Endometrium (tissue), 2 donors: ENCODE measurements at regions not wholly inside any gene's neighbourhood (a gene's known extent, or its start where the extent isn't known, plus 50 kb on each side); places are given as distances from the start of the nearest gene placed in this dataset.
"Not testable (repeated sequence)": the region's sequence is repeated elsewhere in the genome, so short reads cannot be mapped to it uniquely, and the experiment has no call there.

Experiments used
- FAIRE-seq: peaks from 2 replicates; lab custom pipeline; 2012; peaks lifted over from hg19 to GRCh38; lab: Jason Lieb, UNC
- donor health status: control.
- donor health status: control.

DNA sequence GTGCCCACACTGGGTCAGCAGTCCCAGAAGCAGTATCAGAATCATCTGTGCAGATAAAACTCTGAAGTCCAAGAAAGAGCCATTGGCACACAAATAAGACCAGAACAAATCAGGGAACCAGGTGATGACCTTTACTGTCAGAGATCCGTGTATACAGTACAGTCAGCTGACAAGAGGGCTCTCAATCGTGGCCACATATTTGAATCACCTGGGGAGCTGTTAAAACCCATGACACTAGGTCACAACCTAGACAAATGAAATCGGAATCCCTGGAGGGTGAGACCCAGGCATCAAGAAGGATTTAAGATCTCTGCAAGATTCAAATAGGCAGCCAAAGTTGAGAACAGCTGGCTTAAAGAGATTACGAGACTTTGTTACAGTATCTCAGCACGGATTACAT lies 807.1 kb downstream of the RNF144A start:
- FAIRE-seq = no peak

DNA sequence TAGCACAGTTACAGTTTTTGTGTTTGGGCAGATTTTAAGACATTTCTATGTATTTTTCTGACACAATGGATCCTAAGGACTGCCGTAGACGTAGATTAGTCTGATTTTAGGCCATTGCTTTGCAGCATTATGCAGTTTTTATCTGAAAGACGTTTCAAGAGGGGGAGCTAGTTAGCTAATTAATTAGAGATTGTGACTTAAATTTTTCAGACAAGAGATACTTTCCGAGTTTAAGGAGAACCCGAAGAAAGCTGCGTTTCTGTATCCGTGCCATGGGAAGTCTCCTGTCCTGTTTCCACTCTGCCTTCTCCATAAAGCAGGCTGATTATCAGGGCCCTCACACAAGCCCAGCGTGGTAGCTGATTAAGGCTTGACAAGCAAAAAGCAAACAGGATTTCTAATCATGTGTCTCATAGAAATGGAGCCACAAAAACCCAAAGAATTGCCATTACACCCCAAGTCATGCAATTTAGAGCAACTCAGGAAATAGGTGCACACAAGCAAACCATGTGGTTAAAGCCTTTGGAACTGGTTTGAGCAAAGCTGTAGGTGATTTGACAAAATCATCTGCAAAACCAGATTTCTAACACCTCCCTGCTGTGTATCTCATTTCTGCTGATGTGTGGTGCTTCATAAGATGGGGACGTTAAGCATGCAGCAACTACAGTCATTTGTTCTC lies 808.1 kb downstream of the RNF144A start:
- no peak for FAIRE-seq

DNA sequence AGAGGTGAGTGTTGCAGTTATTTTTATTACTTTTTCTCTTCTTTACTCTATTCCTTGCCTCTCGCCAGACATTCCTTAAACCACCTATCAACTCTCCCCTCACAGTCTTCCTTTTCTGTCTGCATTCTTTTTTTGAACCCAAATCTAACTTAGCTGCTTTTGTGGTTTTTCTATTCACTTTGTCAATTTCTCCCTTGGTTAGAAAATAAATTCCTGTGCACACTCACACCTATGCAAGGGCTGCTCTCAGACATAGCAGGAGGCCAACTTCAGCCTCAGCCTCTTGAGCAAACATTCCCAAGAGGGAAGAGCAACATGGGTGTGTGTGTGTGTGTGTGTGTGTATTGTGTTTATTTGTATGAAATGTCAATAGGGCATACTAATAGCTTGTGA lies 808.6 kb downstream of the RNF144A start:
- FAIRE-seq = no peak

DNA sequence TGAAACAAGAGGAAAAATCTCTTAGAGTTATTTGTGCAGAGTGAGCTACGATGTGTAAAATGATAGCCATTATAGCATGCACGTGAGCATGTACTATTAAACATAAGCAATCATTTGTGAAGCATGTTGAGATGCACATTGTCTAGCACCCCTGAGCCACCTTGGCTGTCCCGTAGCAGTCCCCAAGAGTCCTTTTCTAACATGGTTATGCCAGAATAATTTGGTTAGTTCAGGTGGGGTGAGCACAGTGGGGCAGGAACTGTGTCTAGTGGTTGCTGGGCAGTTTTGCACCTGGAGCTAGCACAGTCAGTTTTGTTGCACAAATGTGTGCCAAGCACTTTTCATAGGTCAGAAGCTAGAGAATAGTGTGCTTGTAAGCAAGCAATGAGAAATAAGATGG lies 809.8 kb downstream of the RNF144A start:
- no peak for FAIRE-seq

DNA sequence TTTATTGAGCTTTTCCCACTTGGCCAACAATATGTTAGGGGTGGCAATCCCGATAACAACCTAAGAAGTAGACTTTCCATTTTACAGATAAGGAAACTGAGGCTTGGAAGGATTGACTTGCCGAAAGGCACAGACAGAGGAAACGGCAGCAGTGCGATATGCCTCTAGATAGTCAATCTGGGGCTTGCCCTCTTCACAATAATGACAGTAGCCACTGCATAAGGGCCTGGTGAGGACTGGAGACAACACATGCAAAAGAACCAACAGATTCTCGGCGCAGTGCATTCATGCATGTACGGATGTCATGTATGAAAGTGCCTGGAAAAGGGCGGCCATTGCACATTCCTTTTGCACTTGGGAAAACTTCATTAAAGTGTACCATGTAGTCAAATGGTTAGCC lies 811.2 kb downstream of the RNF144A start:
- FAIRE-seq = no peak

DNA sequence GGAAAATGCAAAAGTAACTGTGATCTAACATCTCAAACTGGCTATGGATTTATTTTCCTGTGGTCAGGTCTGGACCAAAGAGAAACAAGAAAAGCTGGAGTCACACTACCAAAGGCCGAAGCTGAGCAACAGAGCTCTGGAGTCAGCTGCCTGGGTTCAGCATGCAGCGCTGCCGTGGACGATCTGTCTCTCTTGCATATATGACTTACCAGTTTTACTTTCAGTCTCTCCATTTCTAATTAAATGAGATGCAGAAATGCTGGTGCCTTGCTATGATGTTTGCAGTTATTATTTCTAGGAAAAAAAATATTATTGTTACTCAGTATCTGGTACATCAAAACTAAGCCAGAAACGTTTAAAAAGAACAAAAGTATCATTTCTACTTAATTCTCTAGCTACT lies 813.2 kb downstream of the RNF144A start:
- no peak for FAIRE-seq

DNA sequence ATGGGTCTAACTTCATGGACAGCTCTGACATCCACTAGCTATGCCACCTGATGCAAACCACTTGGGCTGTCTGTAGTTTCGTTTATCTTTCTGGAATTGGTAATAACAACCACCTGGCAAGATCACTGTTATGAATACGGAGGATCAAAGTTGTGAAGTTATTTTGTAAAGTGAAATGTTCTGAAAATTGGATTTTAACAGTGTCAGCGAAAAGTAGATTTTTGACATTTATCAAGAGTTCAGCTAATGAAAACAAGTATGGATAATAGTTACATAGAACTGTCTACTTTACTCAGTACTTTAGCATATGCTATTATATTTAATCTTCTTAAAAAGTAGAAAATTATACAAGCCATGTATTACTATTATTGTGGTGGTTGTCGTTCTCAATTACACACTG lies 813.8 kb downstream of the RNF144A start:
- no peak for FAIRE-seq

DNA sequence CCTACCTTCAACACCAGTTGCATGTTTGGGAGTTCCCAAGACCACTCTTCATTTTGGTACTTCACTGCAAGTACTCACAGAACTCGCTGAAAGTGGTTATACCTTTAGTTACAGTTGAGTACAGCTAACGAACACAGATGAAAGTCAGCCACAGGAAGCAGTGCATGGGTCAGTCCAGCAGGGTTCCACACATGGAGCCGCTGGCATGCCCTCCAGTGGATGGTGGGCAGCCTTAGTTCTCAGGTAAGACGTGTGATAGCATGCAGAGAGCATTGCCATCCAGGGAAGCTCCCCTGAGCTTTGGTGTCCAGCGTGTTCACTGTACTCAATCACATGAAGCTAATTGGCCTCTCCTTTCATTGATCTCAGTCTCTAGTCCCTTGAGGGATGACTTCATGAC lies 815.3 kb downstream of the RNF144A start:
- FAIRE-seq = no peak

DNA sequence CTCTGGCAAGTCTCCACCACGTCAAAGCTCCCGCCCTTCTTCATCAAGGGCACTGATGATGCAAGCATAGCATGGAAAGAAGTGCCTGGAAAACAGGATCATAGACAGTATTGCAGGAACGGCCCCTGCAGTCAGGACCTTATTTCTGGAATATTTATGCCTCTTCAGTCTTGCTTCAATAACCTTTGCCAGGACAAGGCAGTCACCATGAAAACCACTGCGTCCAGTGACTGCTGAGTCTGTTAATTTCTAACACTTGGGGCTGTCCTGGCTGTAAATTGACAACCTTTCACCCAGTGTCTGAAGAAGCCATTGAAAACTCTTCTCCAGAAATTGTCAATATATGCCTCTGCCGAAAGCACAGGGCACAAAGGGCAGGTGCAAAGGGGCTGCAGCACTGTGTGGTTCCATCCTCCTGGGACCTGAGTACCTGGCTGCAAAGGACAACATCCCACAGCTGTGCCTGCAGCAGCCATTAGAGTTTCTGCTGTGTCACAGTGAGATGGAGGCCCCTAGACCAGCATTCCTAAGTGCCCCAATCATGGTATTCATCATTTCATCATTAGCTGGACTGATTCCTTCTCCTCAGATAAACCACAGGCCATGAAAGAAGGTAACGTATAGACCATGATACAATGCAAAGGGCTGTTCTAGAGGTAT lies 819.6 kb downstream of the RNF144A start:
- no peak for FAIRE-seq

DNA sequence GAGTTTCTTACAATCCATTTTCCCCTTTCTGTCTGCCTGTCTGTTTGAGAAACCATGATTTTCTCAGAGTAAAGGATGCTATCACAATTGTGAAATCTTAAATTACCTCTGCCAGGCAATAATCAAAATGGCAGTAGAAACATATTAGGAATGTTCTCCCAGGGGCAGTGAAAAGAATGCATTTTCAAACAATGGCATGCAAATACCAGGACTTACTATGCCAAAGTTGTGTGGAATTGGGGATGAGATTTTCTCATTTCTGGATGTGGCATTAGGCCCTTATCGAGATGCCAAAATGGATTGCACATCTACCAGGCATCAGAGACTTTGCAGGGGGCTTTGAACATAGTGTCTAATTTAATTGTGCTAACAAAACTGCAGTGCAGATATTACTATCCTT lies 821.4 kb downstream of the RNF144A start:
- FAIRE-seq = no peak

DNA sequence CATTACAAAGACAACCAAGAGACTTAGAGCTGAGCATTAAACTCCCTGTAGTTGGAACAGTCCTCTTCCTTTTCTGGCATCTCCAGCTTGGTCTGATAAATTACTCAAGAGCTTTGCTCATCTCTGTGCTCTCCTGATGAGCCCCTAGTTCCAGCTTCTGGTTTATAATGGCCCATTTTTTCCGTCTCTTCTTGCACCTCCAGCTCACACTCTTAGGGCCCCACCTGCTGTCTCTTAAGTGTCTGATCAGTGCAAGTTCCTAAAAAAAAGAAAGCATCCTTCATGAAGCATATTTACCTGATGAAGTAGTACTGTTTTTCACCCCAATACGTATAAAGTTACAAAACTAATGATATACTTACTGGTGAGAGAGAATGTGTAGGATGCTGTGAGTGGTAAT lies 822.9 kb downstream of the RNF144A start:
- no peak for FAIRE-seq

DNA sequence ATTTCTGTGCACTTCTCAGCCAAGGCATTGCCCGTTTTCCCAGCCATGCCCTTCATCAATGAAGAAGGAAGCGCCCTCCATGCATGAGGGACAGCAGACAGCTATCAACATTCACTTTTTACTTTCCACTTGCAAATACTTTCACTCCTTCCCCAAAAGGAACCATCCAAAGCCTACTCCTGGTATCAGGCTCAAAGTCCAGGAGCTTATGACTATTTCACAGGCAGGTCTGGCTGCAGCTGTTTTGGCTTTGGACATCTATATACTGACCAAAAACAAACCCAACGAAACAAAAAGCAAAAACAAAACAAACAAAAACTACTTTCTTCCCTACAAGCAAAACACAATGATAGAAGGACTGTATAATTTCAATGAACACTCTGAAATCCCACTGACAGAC lies 825.1 kb downstream of the RNF144A start:
- FAIRE-seq = no peak

DNA sequence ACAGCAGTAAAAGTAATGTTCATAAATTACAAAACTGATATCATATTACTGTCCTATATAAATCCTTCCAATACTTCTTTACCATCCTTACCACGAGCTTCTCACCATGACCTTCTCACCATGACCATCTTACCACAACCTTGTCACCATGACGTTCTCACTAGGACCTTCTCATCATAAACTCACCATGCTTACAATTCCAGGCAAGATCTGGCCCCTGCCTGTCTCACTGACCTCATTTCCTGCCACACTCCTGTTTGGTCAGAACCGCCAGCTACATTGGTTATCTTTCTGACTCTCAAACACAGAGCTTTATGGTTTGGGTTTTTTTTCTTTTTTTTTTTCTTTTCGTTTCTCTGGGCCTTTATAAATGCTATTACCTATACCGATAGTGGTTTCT lies 827.6 kb downstream of the RNF144A start:
- FAIRE-seq = no peak

DNA sequence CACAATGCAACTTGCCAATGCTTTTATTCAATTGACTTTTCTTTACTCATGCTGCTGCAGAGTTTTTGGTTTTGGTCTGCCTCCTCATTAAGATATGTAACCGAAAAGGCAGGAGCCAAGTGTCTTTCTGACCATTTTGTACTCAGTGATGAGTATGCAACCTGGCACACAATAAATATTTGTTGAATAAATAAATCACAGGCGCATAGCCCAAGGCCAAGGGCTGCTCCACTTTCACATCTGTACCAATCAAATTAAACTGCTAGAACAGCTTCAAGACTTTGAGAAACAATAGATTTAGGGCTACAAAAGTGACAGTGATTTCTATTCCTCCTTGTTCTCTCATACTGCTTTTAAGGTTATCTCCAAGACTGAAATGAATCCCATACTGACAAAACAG lies 828.2 kb downstream of the RNF144A start:
- FAIRE-seq = no peak

DNA sequence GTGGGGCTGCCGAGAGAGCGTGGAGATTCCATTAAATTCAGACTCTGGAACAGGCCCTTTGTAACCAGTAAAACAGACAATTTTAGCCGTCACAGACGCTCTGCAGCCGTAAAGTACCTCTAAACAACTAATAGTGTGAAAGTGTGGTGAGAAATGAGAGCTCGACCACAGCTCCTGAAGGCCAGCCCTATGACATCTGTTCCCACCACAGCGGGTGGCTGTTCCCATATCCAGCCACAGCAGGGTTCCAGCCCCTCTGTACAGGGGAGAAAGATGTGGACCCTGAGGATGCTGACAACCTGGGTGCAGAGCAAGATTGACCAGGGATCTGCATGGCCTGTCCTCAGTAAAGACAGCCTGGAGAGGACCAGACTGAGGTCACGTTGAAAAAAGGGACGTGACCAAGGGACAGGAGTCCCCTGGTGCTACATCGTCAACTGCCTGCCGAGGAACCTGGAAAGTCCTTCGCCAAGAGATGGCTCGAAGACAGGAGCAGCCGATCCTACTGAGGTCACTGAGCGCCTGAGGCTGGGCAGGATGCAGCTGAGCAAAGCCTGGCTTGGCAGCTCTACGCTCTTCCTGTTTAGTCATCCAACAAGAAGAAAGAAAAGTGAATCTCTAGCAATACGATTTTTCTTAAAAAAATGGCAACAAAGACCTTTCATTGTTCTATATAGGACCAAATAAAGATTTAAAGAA lies 831.7 kb downstream of the RNF144A start:
- FAIRE-seq = no peak

DNA sequence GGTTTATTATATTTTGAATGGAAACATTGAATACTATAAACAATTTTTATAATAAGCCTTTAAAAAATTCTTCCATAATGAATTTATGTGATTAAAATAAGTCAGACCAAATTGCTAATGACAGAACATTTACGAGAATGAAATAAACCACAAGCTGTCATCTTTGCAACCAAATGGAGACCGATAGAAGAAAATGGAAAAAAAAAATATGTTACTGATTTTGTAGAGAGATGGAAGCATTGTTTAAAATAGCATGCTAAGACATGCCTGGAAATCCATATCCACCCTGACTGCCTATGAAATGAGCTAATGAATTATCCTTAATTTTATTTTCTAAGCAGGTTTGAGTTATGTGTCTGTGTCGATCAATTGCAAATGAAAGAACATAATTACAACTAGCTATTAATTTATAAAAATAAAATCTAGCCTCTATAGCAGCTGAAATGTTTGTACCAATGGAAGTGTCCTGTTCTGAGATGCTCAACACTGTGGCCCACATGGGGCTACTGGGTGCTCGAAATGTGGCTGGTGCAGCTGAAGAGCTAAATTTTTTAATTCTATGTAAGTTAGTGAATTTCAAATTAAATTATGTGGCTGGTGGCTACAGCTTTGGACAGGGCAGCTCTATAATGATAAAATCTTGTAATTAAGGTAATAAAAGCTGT lies 832.8 kb downstream of the RNF144A start:
- no peak for FAIRE-seq

DNA sequence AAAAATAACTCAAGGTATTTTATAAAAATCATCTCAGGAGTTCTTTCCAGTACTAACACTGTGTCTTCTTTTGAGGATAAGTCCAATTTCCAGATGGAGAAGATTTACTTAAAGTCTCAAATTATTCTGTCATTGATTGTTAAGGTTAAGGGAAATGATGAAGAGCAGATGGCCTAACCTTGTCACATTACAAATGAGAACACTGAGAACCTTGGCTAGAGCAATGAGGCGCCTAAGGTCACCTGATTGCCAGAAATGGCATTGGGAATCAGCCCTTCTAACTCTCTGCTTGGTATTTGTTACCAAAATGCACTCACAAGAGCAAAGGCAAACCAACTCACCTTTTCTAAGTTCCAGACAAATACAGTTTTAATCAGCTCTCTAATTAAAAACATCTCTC lies 835.1 kb downstream of the RNF144A start:
- FAIRE-seq = no peak

DNA sequence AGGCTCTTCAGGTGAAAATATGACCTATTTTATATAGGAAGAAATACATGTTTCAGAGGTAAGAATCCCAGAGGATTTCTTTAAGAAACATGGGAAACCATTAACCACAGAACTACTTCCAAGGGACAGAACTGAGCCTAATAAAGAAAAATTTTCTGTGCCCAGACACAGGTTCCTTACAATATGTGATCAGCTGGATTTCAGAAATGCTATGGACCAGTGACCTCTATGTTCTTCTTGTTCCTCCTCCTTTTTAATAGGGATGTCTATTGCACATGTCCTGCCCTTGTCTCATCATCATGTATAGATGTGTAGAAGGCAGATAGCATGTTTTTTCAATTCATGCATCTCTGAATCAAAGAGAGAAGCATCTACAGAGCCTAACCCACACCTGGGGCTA lies 836.6 kb downstream of the RNF144A start:
- no peak for FAIRE-seq

DNA sequence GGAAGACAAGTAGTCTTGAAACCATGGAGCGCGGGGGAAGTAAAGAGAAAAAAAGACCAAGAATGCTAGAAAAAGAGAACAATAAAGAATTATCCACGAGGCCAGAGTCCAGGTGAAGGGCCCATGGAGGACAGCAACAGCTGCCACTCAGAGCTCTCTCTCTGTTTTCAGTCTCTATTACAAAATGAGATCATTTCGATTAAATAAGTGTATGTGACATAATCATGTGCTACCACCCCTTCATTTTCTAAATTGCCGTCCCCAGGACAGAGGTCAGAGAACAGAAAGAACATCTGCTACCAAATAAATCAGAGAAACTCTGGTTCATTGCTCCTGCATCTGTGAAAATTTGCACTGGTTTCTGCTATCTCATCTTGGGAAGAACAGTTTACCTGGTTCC lies 838.7 kb downstream of the RNF144A start:
- FAIRE-seq = no peak

DNA sequence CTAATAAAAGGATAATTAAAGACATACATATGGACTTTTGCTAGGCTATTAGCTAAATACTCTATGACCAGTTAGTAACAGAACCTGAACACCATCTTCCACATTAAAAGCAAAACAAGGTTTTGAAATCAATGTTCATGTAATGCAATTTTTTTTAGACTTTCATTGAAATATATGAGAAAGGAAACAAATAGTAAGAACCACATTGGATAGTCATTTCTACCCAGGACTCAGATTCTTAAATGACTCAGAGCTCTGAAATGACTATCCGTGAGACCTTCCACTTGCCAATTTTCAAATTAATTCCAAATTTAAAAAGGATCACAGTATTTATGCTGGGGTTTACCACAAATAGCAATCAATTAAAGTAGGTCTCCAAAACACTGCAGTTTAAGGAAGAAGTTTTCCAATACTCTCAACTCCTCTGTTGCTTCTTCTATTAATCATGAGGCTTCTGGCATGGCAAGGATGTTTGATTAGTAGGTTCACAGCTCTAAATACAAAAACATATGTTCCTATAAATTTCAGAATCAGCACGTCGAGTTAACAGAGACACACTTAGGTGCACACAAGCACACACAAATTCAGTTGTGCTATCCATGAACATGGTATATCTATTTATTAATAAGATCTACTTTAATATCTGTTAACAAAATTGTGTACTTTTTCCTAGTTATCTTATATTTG lies 841.0 kb downstream of the RNF144A start:
- no peak for FAIRE-seq

DNA sequence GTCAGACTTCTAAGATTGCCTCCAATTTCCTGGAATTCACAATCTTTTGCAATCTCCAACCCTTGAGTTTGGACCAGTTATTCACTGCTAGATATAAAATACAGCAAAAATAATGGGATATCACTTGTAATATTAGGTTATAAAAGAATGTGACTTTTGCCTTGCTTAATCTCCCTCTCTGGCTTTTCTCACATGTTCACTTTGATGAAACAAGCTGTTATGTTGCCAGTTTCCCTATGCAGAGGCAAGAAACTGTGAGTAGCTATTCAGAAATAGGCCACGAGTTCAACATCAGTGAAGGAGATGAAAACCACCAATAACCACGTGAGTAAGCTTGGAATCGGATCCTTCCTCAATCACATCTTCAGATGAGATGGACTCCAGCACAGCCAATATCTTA lies 842.7 kb downstream of the RNF144A start:
- FAIRE-seq = no peak

DNA sequence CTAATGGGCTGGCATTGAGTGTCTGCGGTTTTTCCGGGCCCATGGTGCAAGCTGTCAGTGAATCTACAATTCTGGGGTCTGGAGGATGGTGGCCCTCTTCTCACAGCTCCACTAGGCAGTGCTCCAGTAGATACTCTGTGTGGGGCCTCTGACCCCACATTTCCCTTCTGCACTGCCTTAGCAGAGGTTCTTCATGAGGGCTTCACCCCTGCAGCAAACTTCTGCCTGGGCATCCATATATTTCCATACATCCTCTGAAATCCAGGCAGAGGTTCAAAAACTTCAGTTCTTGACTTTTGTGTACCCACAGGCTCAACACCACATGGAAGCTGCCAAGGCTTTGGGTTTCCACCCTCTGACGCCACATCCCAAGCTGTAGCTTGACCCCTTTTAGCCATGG lies 846.2 kb downstream of the RNF144A start:
- not testable (repeated sequence) for FAIRE-seq

DNA sequence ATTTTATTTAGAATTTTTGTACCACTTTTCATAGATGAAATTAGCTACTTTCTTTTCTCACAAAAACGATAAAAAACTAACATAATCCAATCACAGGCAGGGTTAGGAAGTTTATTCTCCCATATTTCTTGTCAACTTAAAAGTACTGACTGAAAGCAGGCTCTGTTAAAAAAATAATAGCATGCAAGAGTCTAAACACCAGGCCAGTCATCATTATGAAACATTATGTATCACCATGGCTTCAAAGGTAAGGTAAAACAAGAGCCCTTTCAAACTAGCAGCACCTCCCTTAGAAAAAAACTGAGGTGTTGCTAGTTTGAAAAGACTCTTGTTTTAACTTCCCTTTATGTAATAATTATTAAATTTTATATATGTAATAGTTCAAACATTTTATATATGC lies 848.0 kb downstream of the RNF144A start:
- no peak for FAIRE-seq
